ENCODE measurements at regions not wholly inside any gene's neighbourhood (a gene's known extent, or its start where the extent isn't known, plus 50 kb on each side); places are given as distances from the start of the nearest gene placed in this dataset.

- H3K4me3 ChIP-seq (replicated peaks; ENCODE audit: insufficient read depth, low read length), result no peak overlapping the region
- TF ChIP-seq GABPA (IDR thresholded peaks at IDR 0.05; ENCODE audit: low read depth), result no peak
- TF ChIP-seq, protein P1, sequence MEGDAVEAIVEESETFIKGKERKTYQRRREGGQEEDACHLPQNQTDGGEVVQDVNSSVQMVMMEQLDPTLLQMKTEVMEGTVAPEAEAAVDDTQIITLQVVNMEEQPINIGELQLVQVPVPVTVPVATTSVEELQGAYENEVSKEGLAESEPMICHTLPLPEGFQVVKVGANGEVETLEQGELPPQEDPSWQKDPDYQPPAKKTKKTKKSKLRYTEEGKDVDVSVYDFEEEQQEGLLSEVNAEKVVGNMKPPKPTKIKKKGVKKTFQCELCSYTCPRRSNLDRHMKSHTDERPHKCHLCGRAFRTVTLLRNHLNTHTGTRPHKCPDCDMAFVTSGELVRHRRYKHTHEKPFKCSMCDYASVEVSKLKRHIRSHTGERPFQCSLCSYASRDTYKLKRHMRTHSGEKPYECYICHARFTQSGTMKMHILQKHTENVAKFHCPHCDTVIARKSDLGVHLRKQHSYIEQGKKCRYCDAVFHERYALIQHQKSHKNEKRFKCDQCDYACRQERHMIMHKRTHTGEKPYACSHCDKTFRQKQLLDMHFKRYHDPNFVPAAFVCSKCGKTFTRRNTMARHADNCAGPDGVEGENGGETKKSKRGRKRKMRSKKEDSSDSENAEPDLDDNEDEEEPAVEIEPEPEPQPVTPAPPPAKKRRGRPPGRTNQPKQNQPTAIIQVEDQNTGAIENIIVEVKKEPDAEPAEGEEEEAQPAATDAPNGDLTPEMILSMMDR (IDR thresholded peaks at IDR 0.05; ENCODE audit: insufficient read depth, low read length), result no peak
- TF ChIP-seq POLR2AphosphoS5 (IDR thresholded peaks at IDR 0.05; ENCODE audit: low read depth), result no peak
- TF ChIP-seq, protein P2, sequence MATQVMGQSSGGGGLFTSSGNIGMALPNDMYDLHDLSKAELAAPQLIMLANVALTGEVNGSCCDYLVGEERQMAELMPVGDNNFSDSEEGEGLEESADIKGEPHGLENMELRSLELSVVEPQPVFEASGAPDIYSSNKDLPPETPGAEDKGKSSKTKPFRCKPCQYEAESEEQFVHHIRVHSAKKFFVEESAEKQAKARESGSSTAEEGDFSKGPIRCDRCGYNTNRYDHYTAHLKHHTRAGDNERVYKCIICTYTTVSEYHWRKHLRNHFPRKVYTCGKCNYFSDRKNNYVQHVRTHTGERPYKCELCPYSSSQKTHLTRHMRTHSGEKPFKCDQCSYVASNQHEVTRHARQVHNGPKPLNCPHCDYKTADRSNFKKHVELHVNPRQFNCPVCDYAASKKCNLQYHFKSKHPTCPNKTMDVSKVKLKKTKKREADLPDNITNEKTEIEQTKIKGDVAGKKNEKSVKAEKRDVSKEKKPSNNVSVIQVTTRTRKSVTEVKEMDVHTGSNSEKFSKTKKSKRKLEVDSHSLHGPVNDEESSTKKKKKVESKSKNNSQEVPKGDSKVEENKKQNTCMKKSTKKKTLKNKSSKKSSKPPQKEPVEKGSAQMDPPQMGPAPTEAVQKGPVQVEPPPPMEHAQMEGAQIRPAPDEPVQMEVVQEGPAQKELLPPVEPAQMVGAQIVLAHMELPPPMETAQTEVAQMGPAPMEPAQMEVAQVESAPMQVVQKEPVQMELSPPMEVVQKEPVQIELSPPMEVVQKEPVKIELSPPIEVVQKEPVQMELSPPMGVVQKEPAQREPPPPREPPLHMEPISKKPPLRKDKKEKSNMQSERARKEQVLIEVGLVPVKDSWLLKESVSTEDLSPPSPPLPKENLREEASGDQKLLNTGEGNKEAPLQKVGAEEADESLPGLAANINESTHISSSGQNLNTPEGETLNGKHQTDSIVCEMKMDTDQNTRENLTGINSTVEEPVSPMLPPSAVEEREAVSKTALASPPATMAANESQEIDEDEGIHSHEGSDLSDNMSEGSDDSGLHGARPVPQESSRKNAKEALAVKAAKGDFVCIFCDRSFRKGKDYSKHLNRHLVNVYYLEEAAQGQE (IDR thresholded peaks at IDR 0.05; ENCODE audit: insufficient replicate concordance, low read depth), result no peak
- no peak for TF ChIP-seq SPI1 (IDR thresholded peaks at IDR 0.05; ENCODE audit: borderline replicate concordance, low read depth)
- H3K27me3 ChIP-seq (ENCODE audit: insufficient read depth, poor library complexity, severe bottlenecking), result no peaks in the 10 kb centered on the region
- no peak for DNase-seq (ENCODE audit: low read depth in 1 of 2, low spot score in 1 of 2)
- no peak overlapping the region for H3K27ac ChIP-seq (replicated peaks)
Observed at GRCh38 chr14:44620121-44621019, 113.3 kb upstream of the FSCB start.

- TF ChIP-seq SPI1 (IDR thresholded peaks at IDR 0.05; ENCODE audit: borderline replicate concordance, low read depth) (no peak), POLR2AphosphoS5 (IDR thresholded peaks at IDR 0.05; ENCODE audit: low read depth) (no peak)
- no peak overlapping the region for H3K4me3 ChIP-seq (replicated peaks; ENCODE audit: insufficient read depth, low read length)
- DNase-seq (ENCODE audit: low read depth in 1 of 2, low spot score in 1 of 2), result no peak
- no peaks in the 10 kb centered on the region for H3K27me3 ChIP-seq (ENCODE audit: insufficient read depth, poor library complexity, severe bottlenecking)
- H3K27ac ChIP-seq (replicated peaks), result no peak overlapping the region
Observed at GRCh38 chr14:44616204-44616603, 109.1 kb upstream of the FSCB start.

DNA sequence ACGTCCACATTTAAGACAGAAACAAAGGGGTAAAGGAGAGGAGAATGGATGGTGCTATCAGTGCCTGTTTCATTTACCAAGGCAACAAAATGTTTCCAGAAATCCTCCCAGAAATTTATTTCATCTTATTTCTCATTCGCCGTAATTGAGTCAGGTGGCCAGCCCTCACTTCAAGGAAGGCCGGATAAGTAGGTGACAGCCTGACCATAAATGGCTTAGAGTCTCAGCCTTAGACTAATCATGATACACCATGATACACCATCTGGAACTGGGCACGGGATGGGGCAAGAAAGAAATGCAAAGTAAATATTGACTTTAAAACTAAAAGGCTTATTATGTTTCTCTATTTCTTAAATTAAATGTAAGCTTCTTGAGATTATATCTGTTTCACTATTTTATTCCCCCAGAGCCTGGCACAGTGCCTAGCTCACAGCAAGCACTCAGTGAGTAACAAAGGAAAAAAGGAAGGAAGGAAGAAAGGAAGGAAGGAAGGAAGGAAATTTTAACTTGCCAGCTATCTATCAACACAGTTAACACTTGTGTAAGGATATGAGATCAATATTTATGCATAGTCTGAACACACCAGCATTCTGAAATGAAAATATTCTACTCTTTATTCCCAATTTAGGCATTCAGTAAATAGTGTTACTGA is 106.1 kb upstream of the FSCB start:
- Histone ChIP-seq H3K27ac (replicated peaks) (no peak overlapping the region), H3K4me3 (replicated peaks; ENCODE audit: insufficient read depth, low read length) (no peak overlapping the region), H3K27me3 (ENCODE audit: insufficient read depth, poor library complexity, severe bottlenecking) (no peaks in the 10 kb centered on the region)
- no peak for TF ChIP-seq SPI1 (IDR thresholded peaks at IDR 0.05; ENCODE audit: borderline replicate concordance, low read depth)
- no peak for TF ChIP-seq GABPA (IDR thresholded peaks at IDR 0.05; ENCODE audit: low read depth)
- TF ChIP-seq, protein P2 (IDR thresholded peaks at IDR 0.05; ENCODE audit: insufficient replicate concordance, low read depth), result no peak
- DNase-seq (ENCODE audit: low read depth in 1 of 2, low spot score in 1 of 2), result no peak

DNA sequence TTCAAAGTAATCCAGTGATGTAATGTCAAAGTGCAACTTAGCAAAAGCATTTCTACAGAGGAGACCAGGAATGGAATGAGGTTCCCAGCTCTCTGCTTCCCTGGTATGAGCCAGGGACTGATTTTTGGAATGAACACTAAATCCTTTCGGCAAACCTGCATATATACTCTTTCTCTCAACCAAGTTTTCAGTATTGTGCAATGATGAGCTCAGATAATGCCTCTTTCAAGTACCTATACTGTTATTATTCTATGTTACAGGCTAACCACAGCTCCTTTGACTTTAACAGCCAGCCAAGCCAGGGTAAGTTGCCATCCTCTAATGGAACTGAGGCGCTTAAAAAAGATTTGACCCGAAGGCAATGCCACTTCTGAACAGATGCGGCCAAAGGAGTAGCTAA is 104.9 kb upstream of the FSCB start:
- TF ChIP-seq POLR2AphosphoS5 (IDR thresholded peaks at IDR 0.05; ENCODE audit: low read depth) (no peak), GABPA (IDR thresholded peaks at IDR 0.05; ENCODE audit: low read depth) (no peak), SPI1 (IDR thresholded peaks at IDR 0.05; ENCODE audit: borderline replicate concordance, low read depth) (no peak)
- TF ChIP-seq, protein P2 (IDR thresholded peaks at IDR 0.05; ENCODE audit: insufficient replicate concordance, low read depth), result no peak
- TF ChIP-seq, protein P1 (IDR thresholded peaks at IDR 0.05; ENCODE audit: insufficient read depth, low read length), result no peak
- no peak for DNase-seq (ENCODE audit: low read depth in 1 of 2, low spot score in 1 of 2)
- H3K27ac ChIP-seq (replicated peaks), result no peak overlapping the region
- no peak overlapping the region for H3K4me3 ChIP-seq (replicated peaks; ENCODE audit: insufficient read depth, low read length)
- no peaks in the 10 kb centered on the region for H3K27me3 ChIP-seq (ENCODE audit: insufficient read depth, poor library complexity, severe bottlenecking)

Data from HL-60 (cell line).